Mesodermal cell (in vitro differentiated cells): ENCODE measurements at regions not wholly inside any gene's neighbourhood (a gene's known extent, or its start where the extent isn't known, plus 50 kb on each side); places are given as distances from the start of the nearest gene placed in this dataset.
"Not testable (repeated sequence)": the region's sequence is repeated elsewhere in the genome, so short reads cannot be mapped to it uniquely, and the experiment has no call there.

Experiments used
- H3K27ac ChIP-seq: 2 replicates; pipeline ENCODE4 v1.7.0; 2013; ENCODE audit warnings: mild to moderate bottlenecking, low read depth, low read length, moderate library complexity; ENCODE audit not compliant: severe bottlenecking
- H3K36me3 ChIP-seq: 2 replicates; pipeline ENCODE4 v1.7.1; 2013; ENCODE audit warnings: mild to moderate bottlenecking, low read length, moderate library complexity; ENCODE audit not compliant: control insufficient read depth, insufficient read depth
- H3K4me1 ChIP-seq: one replicate; pipeline ENCODE4 v1.7.1; 2013; ENCODE audit warnings: mild to moderate bottlenecking, low read length; ENCODE audit not compliant: insufficient read depth, control insufficient read depth, poor library complexity, severe bottlenecking
- H3K4me3 ChIP-seq: 2 replicates; pipeline ENCODE4 v1.7.0; 2013; ENCODE audit warnings: low read length, control low read depth, mild to moderate bottlenecking; ENCODE audit not compliant: insufficient read depth, poor library complexity, severe bottlenecking; ENCODE audit errors: extremely low read depth
- H3K9me3 ChIP-seq: 2 replicates; pipeline ENCODE4 v1.7.1; 2013; ENCODE audit warnings: mild to moderate bottlenecking, low read length, moderate library complexity; ENCODE audit not compliant: control insufficient read depth
- WGBS, 2 experiments: methylation state at CpG; one replicate each; pipeline ENCODE4 v1.1.5; 2013; ENCODE audit warnings: missing lambda C conversion rate in 2 of 2; ENCODE audit not compliant: insufficient coverage in 2 of 2; 5-methylcytosine and 5-hydroxymethylcytosine counted together

GRCh38 chr19:30280018-30280417, 92.2 kb upstream of the ZNF536 start:
- Histone ChIP-seq H3K9me3 (no peaks in the 10 kb centered on the region), H3K36me3 (no peaks in the 10 kb centered on the region), H3K4me1 (no peaks in the 10 kb centered on the region), H3K27ac (no peak overlapping the region), H3K4me3 (no peak overlapping the region)
- WGBS, 2 experiments = 78 to 87% methylated on average over 5 to 6 of the region's 6 CpGs

- Histone ChIP-seq H3K27ac (no peak overlapping the region), H3K4me1 (no peaks in the 10 kb centered on the region), H3K36me3 (no peaks in the 10 kb centered on the region), H3K4me3 (no peak overlapping the region), H3K9me3 (no peaks in the 10 kb centered on the region)
- 85 to 91% methylated on average over 6 of the region's 7 CpGs for WGBS, 2 experiments
Observed at GRCh38 chr19:30281906-30282305, 90.3 kb upstream of the ZNF536 start.

- no peaks in the 10 kb centered on the region for H3K36me3 ChIP-seq
- WGBS, 2 experiments = 83% methylated on average over 1 of the region's 2 CpGs; no CpG with 5 or more reads in 1 of the 2 experiments
- no peak overlapping the region for H3K27ac ChIP-seq
- H3K4me1 ChIP-seq = no peaks in the 10 kb centered on the region
- H3K9me3 ChIP-seq = no peaks in the 10 kb centered on the region
- no peak overlapping the region for H3K4me3 ChIP-seq
Observed at GRCh38 chr19:30283556-30283955, 88.6 kb upstream of the ZNF536 start.

DNA sequence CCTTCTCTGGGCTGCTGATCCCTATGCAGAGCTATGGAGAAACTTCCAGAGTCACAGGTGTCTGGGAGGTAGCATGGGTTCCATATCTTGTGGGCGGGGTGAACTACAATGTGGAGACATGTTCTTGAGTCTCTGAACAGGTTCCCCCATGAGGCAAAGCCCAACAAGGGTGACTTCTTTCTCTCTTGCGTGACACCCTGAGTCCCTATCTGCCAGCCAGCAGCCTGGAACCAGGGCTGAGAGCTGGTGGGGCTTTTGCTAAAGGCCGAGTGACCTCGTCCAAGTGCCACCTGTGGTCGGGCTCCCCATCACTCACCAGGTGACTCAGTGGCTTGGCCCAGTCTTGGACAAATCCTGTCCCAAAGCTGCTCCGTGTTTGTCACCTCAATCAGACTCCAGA, 88.0 kb upstream of the ZNF536 start:
- Histone ChIP-seq H3K27ac (no peak overlapping the region), H3K36me3 (no peaks in the 10 kb centered on the region), H3K9me3 (no peaks in the 10 kb centered on the region), H3K4me1 (no peaks in the 10 kb centered on the region), H3K4me3 (no peak overlapping the region)
- 92 to 99% methylated on average over 5 of the region's 6 CpGs for WGBS, 2 experiments

DNA sequence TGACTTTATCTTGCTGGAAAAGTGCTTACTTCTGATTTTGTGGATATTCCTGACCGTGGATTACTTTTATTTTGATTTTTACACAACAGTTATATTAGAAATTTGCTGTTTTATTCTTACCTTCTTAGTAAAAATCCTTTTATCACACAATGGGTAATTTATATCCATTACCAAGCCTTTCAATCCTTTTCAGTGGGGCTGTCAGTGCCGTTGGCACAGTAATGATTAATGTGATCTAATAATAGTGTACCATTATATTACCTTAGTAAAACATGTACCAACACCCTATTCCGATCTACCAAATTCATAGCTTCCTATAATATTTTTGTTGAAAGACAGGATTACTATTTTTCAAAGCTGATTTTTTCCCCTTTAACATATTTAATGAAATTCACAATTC, 87.3 kb upstream of the ZNF536 start:
- Histone ChIP-seq H3K9me3 (no peaks in the 10 kb centered on the region), H3K36me3 (no peaks in the 10 kb centered on the region), H3K27ac (no peak overlapping the region), H3K4me3 (no peak overlapping the region), H3K4me1 (no peaks in the 10 kb centered on the region)
- WGBS, 2 experiments = no CpG with 5 or more reads among the region's 3 CpGs

GRCh38 chr19:30286378-30286777, 85.8 kb upstream of the ZNF536 start:
- no peak overlapping the region for H3K4me3 ChIP-seq
- 85 to 88% methylated on average over 1 of the region's 3 CpGs for WGBS, 2 experiments

GRCh38 chr19:30287259-30287658, 84.9 kb upstream of the ZNF536 start:
- WGBS, 2 experiments = 86 to 90% methylated on average over 2 of the region's 2 CpGs
- H3K36me3 ChIP-seq = no peaks in the 10 kb centered on the region
- H3K4me3 ChIP-seq = no peak overlapping the region
- no peaks in the 10 kb centered on the region for H3K9me3 ChIP-seq
- no peak overlapping the region for H3K27ac ChIP-seq
- H3K4me1 ChIP-seq = no peaks in the 10 kb centered on the region

More at GRCh38 chr19:30286378-30286777, 85.8 kb upstream of the ZNF536 start:
- Histone ChIP-seq H3K27ac (no peak overlapping the region), H3K36me3 (no peaks in the 10 kb centered on the region), H3K4me1 (no peaks in the 10 kb centered on the region), H3K9me3 (no peaks in the 10 kb centered on the region)

DNA sequence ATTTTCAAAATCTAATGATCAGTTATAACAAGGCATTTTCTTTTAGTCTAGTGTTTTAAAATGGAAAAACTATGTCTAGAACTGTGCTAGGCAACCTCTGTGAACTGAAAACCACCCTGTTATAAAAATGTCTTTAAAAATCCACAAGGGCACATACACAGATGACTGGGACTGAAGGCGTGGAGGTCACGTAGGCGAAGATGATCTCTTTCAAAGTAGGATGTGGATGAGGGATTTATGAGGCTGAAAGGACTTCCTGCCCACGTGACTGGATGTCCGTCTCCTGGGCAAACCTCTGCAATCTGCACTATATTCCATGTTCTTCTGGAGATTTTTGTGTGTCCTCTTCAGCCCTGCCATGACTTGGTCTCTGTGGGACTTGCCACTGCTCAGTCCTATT, 84.2 kb upstream of the ZNF536 start:
- no peaks in the 10 kb centered on the region for H3K36me3 ChIP-seq
- H3K4me3 ChIP-seq = no peak overlapping the region
- no peak overlapping the region for H3K27ac ChIP-seq
- no peaks in the 10 kb centered on the region for H3K9me3 ChIP-seq
- no peaks in the 10 kb centered on the region for H3K4me1 ChIP-seq
- 91 to 94% methylated on average over 4 to 5 of the region's 5 CpGs for WGBS, 2 experiments

DNA sequence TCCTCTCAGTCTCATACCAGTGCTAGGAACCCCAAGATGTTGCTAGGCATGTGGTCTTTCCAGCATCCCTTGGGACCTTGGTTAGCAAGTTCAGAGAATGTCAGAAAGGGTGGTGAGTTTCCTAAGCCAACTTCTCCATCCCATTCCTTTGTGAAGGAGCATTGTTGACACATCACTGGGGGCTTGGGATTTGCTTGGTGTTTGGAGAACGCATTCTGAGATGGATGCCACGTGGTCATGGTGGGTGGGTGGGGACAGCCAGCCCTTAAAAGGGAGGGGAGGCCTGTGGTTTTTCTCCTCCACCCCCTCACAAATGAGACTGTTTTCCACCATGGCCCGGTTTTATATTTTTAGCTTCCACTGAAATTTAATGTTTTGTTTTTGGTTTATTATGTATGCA, 83.3 kb upstream of the ZNF536 start:
- H3K4me3 ChIP-seq = no peak overlapping the region
- H3K9me3 ChIP-seq = no peaks in the 10 kb centered on the region
- 60% methylated on average over 1 of the region's 3 CpGs; no CpG with 5 or more reads in 1 of the 2 experiments for WGBS, 2 experiments
- H3K4me1 ChIP-seq = no peaks in the 10 kb centered on the region
- H3K36me3 ChIP-seq = no peaks in the 10 kb centered on the region
- H3K27ac ChIP-seq = no peak overlapping the region

GRCh38 chr19:30289336-30289735, 82.8 kb upstream of the ZNF536 start:
- Histone ChIP-seq H3K4me1 (no peaks in the 10 kb centered on the region), H3K36me3 (no peaks in the 10 kb centered on the region), H3K27ac (no peak overlapping the region), H3K4me3 (no peak overlapping the region), H3K9me3 (no peaks in the 10 kb centered on the region)
- WGBS, 2 experiments = 90 to 93% methylated on average over 2 to 7 of the region's 9 CpGs

DNA sequence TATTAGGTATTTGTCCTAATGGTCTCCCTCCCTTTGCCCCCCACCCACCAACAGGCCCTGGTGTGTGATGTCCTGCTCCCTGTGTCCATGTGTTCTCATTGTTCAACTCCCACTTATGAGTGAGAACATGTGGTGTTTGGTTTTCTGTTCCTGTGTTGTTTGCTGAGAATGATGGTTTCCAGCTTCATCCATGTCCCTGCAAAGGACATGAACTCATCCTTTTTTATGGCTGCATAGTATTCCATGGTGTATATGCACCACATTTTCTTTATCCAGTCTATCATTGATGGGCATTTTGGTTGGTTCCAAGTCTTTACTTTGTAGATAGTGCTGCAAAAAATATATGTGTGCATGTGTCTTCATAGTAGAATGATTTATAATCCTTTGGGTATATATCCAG, 81.4 kb upstream of the ZNF536 start:
- H3K27ac ChIP-seq, H3K9me3 ChIP-seq, H3K4me3 ChIP-seq, H3K36me3 ChIP-seq, H3K4me1 ChIP-seq: not testable (repeated sequence)
